ENCODE measurements at regions not wholly inside any gene's neighbourhood (a gene's known extent, or its start where the extent isn't known, plus 50 kb on each side); places are given as distances from the start of the nearest gene placed in this dataset.

- TF ChIP-seq RNF2 (IDR thresholded peaks at IDR 0.05) (no peak), MYNN (IDR thresholded peaks at IDR 0.05) (no peak), MYNN (CRISPR knock-in tag; IDR thresholded peaks at IDR 0.05) (no peak), ETV5 (CRISPR knock-in tag; IDR thresholded peaks at IDR 0.05; ENCODE audit: low read depth) (no peak), ZNF274 (IDR thresholded peaks at IDR 0.05; ENCODE audit: borderline replicate concordance, low read depth, low read length) (no peak), ZNF174 (CRISPR knock-in tag; IDR thresholded peaks at IDR 0.05) (no peak)
Observed at GRCh38 chr2:107337209-107337898, 451.4 kb upstream of the ST6GAL2 start.

Data from K562 (cell line).